Uterus (tissue), 3 donors: ENCODE measurements at regions not wholly inside any gene's neighbourhood (a gene's known extent, or its start where the extent isn't known, plus 50 kb on each side); places are given as distances from the start of the nearest gene placed in this dataset.

ENCODE experiments used
- DNase-seq, 2 donors: peaks; one replicate each; pipeline ENCODE4 v3.0.0-alpha.2; 2019 to 2020
- H3K27ac ChIP-seq, 2 donors: fragments of 200-600 bp; sonication (generic); 1 replicate in 1 of 2; 2 replicates in 1 of 2; pipeline ENCODE4 v1.5.1; 2016 to 2018
- H3K27me3 ChIP-seq, 2 donors: fragments of 200-600 bp; sonication (generic); one replicate each; pipeline ENCODE4 v1.5.1; 2018 to 2019; ENCODE audit warnings: control low read depth in 1 of 2
- H3K36me3 ChIP-seq, 2 donors: fragments of 200-600 bp; sonication (generic); one replicate each; pipeline ENCODE4 v1.5.1; 2019; ENCODE audit warnings: control low read depth in 1 of 2
- H3K4me1 ChIP-seq, 2 donors: fragments of 200-600 bp; sonication (generic); one replicate each; pipeline ENCODE4 v1.5.1; 2018 to 2019; ENCODE audit warnings: control low read depth in 1 of 2
- H3K4me3 ChIP-seq, 2 donors: fragments of 200-600 bp; sonication (generic); 1 replicate in 1 of 2; 2 replicates in 1 of 2; pipeline ENCODE4 v1.5.1; 2018 to 2019; ENCODE audit warnings: mild to moderate bottlenecking in 1 of 2
- H3K9me3 ChIP-seq, 2 donors: fragments of 200-600 bp; sonication (generic); one replicate each; pipeline ENCODE4 v1.5.1; 2019; ENCODE audit warnings: control low read depth in 1 of 2
- POLR2A ChIP-seq, 2 donors: fragments of 450-650 bp; IDR thresholded peaks; one replicate each; pipeline ENCODE4 v1.6.1; 2016; ENCODE audit warnings: antibody characterized with exemption in 2 of 2, mild to moderate bottlenecking in 1 of 2, moderate library complexity in 1 of 2
- intact Hi-C: fragments of 100-400 bp; cut with DNase I; formaldehyde crosslinking; loops from one replicate; pipeline ENCODE4 v1.15.1; 2023; ENCODE audit warnings: low total_unique reads
- TF ChIP-seq, protein P1 (sequence below), 4 experiments: fragments of 200-600 bp in 2 of 4; fragments of 450-650 bp in 2 of 4; sonication (generic) in 2 of 4; IDR thresholded peaks; one replicate each; pipeline ENCODE4 v1.5.1; 2016 to 2019; ENCODE audit warnings: antibody characterized with exemption in 4 of 4, mild to moderate bottlenecking in 2 of 4, moderate library complexity in 1 of 4
- donor health status: DM: yes; HTN: yes; CAD: no.

DNA sequence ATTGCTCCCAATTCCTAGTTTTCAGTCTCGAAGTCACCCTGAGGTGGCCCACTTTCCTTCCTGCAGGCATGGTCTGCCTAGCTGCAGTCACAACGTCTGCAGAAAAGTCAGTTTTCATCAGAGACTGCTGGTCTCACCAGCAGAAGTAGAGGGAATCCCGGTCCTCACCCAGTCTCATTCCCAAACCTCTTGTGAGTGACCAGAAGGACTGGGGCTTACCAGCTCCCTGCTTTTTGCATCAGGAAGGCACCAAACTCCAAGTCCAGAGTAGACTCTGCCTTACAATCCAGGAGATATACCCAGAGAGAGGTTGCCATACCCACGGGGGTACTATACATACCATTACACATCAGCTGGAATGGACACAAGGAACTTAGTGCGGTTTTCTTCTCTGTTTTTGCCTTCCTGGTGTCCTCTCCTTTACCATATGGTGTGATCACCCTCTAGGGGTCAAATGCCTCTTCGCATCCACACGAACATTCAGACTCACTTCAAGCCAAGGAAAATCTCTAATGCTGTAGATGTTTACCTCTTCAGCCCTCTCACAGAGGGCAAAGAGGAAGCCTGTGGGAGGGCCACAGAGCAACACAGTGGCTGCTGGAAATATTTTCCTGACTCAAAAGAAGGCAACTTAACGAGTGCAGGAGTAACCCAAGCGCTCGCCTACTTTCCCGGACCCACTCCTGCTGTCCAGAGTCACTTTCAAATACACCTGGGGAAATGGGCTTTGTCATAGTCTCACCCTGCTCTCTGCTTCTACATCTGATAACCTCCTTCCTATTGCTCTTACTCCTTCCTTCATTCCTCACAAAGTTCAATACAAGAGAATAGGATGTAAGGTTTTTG is 220.9 kb downstream of the C7orf25 start:
- TF ChIP-seq, protein P1, sequence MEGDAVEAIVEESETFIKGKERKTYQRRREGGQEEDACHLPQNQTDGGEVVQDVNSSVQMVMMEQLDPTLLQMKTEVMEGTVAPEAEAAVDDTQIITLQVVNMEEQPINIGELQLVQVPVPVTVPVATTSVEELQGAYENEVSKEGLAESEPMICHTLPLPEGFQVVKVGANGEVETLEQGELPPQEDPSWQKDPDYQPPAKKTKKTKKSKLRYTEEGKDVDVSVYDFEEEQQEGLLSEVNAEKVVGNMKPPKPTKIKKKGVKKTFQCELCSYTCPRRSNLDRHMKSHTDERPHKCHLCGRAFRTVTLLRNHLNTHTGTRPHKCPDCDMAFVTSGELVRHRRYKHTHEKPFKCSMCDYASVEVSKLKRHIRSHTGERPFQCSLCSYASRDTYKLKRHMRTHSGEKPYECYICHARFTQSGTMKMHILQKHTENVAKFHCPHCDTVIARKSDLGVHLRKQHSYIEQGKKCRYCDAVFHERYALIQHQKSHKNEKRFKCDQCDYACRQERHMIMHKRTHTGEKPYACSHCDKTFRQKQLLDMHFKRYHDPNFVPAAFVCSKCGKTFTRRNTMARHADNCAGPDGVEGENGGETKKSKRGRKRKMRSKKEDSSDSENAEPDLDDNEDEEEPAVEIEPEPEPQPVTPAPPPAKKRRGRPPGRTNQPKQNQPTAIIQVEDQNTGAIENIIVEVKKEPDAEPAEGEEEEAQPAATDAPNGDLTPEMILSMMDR (IDR thresholded peaks at IDR 0.05) = peak; percentile 40 to 58 (median 50)
- no peak for TF ChIP-seq POLR2A (IDR thresholded peaks at IDR 0.05)
- DNase-seq = peak in 1 of 2 donors; percentile 41
- Histone ChIP-seq H3K27ac (peak overlapping the region; percentile 20 to 41), H3K4me3 (no peak overlapping the region), H3K36me3 (no peaks in the 10 kb centered on the region), H3K9me3 (no peaks in the 10 kb centered on the region), H3K4me1 (peaks cover 0 to 6% of the 10 kb centered on the region in 2 donors), H3K27me3 (no peaks in the 10 kb centered on the region)
- intact Hi-C loops = no loop called here

DNA sequence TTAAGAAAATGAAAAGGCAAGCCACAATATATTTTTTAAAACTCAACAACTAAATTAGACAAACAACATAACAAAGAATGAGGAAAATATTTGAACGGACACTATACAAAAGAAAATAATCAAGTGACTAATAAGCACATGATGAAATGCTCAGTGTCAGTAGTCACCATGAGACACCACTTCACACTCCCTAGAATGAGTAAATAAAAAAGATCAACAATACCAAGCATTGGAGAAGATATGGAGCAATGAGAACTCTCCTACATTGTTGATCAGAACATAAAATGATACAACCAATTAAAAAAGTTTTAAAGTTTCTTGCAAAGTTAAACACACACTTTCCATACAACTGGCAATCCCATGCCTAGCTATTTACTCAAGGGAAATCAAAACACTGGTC is 222.2 kb downstream of the C7orf25 start:
- TF ChIP-seq, protein P1 (IDR thresholded peaks at IDR 0.05) = no peak
- TF ChIP-seq POLR2A (IDR thresholded peaks at IDR 0.05) = no peak
- Histone ChIP-seq H3K27me3 (no peaks in the 10 kb centered on the region), H3K4me3 (no peak overlapping the region), H3K27ac (no peak overlapping the region), H3K36me3 (no peaks in the 10 kb centered on the region), H3K9me3 (no peaks in the 10 kb centered on the region), H3K4me1 (peaks cover 0 to 6% of the 10 kb centered on the region in 2 donors)
- no peak for DNase-seq
- intact Hi-C loops = no loop called here

DNA sequence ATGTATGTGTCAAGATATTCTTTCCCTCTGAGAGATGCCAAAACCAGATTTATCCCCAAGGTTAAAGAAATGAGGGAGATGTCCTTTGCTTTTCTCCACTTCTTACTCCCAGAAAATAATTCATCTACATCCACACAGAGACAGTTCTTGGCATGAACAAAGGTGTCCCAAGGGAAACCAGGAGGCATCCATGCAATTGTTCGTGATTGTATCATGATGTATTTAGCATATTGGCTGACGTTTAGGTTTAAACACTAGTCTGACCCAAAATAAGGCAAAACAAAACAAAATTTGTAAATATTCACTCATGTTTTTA is 223.9 kb downstream of the C7orf25 start:
- Histone ChIP-seq H3K4me1 (peaks cover 0 to 6% of the 10 kb centered on the region in 2 donors), H3K27ac (no peak overlapping the region), H3K36me3 (no peaks in the 10 kb centered on the region), H3K4me3 (no peak overlapping the region), H3K27me3 (no peaks in the 10 kb centered on the region), H3K9me3 (no peaks in the 10 kb centered on the region)
- DNase-seq = no peak
- no peak for TF ChIP-seq POLR2A (IDR thresholded peaks at IDR 0.05)
- TF ChIP-seq, protein P1 (IDR thresholded peaks at IDR 0.05) = no peak
- intact Hi-C loops = no loop called here

DNA sequence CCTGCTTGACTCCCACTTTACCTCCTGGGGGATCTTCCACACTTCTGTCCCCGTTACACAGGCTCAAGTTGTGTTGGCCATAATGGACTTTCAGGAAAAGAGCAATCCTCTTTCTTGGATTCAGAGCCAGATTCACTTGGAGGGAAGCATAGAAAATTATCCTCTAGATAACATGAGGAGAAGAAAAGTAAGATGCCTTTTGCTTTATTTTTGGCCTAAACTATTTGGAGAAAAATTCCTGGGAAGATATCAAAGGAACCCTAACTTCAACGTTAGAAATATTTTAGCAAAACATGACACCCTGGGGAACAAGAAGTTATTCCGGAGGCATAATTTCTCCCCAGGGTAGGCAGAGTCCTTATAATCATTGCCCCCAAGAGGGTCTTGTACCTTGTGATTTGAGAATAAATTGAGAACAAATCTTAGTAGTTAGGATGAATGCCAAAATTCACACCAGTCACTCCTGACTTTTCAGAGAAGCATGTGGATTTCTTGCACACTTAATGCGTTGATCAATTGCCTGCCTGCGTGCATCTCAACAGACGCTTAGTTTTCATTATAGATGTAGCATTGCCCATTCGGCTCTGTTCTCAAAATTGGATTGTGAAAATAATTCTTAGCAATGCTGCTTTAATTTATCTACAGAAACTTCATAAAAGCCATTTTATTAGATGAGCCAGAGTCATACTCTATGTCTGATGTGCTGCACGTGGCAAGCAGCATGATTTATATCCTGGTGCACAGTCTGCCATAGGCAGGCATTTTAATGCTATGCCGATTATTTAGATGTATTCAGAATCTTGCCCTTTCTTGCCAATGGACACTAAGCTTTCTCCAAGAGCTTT is 224.4 kb downstream of the C7orf25 start:
- Histone ChIP-seq H3K27ac (no peak overlapping the region), H3K27me3 (no peaks in the 10 kb centered on the region), H3K4me3 (no peak overlapping the region), H3K36me3 (no peaks in the 10 kb centered on the region), H3K4me1 (peaks cover 0 to 6% of the 10 kb centered on the region in 2 donors), H3K9me3 (no peaks in the 10 kb centered on the region)
- TF ChIP-seq, protein P1 (IDR thresholded peaks at IDR 0.05) = no peak
- TF ChIP-seq POLR2A (IDR thresholded peaks at IDR 0.05) = no peak
- intact Hi-C loops = no loop called here
- DNase-seq = no peak
